Ishikawa (cell line): ENCODE measurements at regions not wholly inside any gene's neighbourhood (a gene's known extent, or its start where the extent isn't known, plus 50 kb on each side); places are given as distances from the start of the nearest gene placed in this dataset.

ENCODE experiments used
- CEBPB ChIP-seq: IDR thresholded peaks from 2 replicates; pipeline ENCODE4 v1.6.1; 2012
- CREB1 ChIP-seq: IDR thresholded peaks from 2 replicates; pipeline ENCODE4 v1.6.1; 2012; ENCODE audit warnings: low read depth
- EGR1 ChIP-seq: IDR thresholded peaks from 2 replicates; pipeline ENCODE4 v1.6.1; 2012
- EP300 ChIP-seq: IDR thresholded peaks from 2 replicates; pipeline ENCODE4 v1.6.1; 2012; ENCODE audit warnings: borderline replicate concordance
- FOXM1 ChIP-seq: IDR thresholded peaks from 2 replicates; pipeline ENCODE4 v1.6.1; 2012; ENCODE audit warnings: low read depth, borderline replicate concordance
- NFIC ChIP-seq: IDR thresholded peaks from 2 replicates; pipeline ENCODE4 v1.6.1; 2012
- RAD21 ChIP-seq: IDR thresholded peaks from 2 replicates; pipeline ENCODE4 v1.6.1; 2012; ENCODE audit warnings: low read depth
- REST ChIP-seq: IDR thresholded peaks from 2 replicates; pipeline ENCODE4 v1.6.1; 2012; ENCODE audit warnings: low read depth, mild to moderate bottlenecking
- TAF1 ChIP-seq: IDR thresholded peaks from 2 replicates; pipeline ENCODE4 v1.6.1; 2012; ENCODE audit warnings: low read depth, mild to moderate bottlenecking
- TCF12 ChIP-seq: IDR thresholded peaks from 2 replicates; pipeline ENCODE4 v1.6.1; 2012; ENCODE audit warnings: low read depth
- TEAD4 ChIP-seq: IDR thresholded peaks from 2 replicates; pipeline ENCODE4 v1.6.1; 2012
- YY1 ChIP-seq: IDR thresholded peaks from 2 replicates; pipeline ENCODE4 v1.6.1; 2012; ENCODE audit warnings: low read depth
- ZBTB7A ChIP-seq: IDR thresholded peaks from 2 replicates; pipeline ENCODE4 v1.6.1; 2012; ENCODE audit warnings: low read depth
- TF ChIP-seq, protein P1 (sequence below): IDR thresholded peaks from 2 replicates; pipeline ENCODE4 v1.6.1; 2012
- TF ChIP-seq, protein P2 (sequence below): IDR thresholded peaks from 2 replicates; pipeline ENCODE4 v1.6.1; 2012

DNA sequence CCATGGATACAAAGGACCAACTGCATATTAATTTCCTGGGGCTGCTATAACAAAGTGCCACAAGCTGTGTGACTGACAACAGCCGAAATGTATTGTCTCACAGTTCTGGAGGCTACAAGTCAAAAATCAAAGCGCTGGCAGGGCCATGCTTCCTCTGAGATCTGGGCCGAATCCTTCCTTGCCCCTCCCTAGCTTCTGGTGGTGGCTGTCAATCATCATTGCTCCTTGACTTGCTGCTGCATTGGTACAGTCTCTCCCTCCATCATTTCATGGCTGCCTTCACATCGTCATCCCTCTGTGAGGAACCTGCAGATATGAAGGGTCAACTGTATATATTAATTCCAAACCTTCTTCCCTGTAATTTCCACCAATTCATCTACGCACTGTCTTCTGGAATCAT is 118.3 kb downstream of the EXOC5 start:
- TF ChIP-seq RAD21 (no peak), CREB1 (no peak), EGR1 (no peak), CEBPB (no peak), FOXM1 (no peak), EP300 (no peak), YY1 (no peak), TAF1 (no peak), NFIC (no peak), REST (no peak), ZBTB7A (no peak), TCF12 (no peak), TEAD4 (no peak)
- TF ChIP-seq, protein P1, sequence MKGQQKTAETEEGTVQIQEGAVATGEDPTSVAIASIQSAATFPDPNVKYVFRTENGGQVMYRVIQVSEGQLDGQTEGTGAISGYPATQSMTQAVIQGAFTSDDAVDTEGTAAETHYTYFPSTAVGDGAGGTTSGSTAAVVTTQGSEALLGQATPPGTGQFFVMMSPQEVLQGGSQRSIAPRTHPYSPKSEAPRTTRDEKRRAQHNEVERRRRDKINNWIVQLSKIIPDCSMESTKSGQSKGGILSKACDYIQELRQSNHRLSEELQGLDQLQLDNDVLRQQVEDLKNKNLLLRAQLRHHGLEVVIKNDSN, result no peak
- TF ChIP-seq, protein P2, sequence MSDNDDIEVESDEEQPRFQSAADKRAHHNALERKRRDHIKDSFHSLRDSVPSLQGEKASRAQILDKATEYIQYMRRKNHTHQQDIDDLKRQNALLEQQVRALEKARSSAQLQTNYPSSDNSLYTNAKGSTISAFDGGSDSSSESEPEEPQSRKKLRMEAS, result no peak

DNA sequence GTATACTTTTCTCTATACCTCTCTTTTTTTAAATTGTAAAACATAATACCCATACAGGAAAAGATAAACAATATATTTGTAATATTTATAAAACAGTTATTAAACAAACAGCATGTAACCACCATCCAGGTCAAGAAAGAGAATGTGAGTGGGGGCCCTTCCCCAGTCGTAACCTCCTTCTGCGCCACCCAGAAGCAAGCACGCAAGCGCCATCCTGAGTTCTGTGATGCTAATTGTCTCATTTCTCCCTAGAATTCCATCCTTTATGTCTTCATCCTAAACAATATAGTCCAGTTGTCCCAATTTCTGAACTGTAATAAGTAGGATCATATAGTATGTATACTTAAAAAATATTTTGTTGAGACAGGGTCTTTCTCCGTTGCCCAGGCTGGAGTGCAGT is 129.5 kb downstream of the EXOC5 start:
- TF ChIP-seq YY1 (no peak), EGR1 (no peak), FOXM1 (no peak), NFIC (no peak), TEAD4 (no peak), CREB1 (no peak)

DNA sequence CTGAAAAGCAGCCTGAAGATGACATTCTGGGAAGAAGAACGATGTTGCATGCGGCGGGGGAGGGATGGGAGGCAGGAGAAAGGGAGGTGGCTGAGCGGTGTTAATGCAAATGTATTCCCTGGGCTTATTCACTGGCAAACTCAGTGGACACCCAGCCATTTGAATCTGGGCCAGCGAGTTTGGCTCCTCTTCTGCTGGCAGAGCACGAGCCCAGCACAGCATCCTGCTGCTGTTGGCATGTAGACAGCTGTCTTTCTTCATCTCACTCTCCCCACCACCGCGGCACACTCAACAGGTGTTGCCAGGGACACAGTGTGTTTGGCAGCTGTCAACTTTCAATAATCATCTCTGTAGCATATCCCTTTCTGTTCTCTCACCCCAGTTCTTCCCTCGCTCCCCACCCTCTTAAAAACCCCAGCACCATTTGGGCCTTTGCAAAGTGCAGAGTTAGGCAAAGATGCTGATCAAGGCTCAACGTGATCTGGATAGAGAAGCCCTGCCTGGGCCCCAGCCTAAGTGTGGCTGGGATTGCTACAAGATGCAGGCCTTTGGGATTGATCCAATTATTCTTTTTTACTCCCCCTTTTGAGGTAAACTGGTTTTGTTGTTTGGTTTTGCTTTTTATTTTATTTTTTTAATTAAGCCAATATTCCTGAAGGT is 131.9 kb downstream of the EXOC5 start:
- TF ChIP-seq TEAD4, result no peak
- no peak for TF ChIP-seq YY1
- no peak for TF ChIP-seq ZBTB7A
- no peak for TF ChIP-seq EGR1
- TF ChIP-seq, protein P2, result no peak
- TF ChIP-seq NFIC, result no peak
- TF ChIP-seq REST, result no peak
- no peak for TF ChIP-seq FOXM1
- TF ChIP-seq CREB1, result no peak
- TF ChIP-seq, protein P1, result no peak
- TF ChIP-seq CEBPB, result no peak
- TF ChIP-seq RAD21, result no peak
- TF ChIP-seq TCF12, result no peak
- TF ChIP-seq EP300, result no peak
- no peak for TF ChIP-seq TAF1

GRCh38 chr14:57122129-57122528 is 146.6 kb downstream of the EXOC5 start:
- TF ChIP-seq CEBPB (no peak), TEAD4 (no peak), TCF12 (no peak), RAD21 (no peak), REST (no peak), NFIC (no peak), ZBTB7A (no peak)
- TF ChIP-seq, protein P2, result no peak
